ENCODE measurements at regions not wholly inside any gene's neighbourhood (a gene's known extent, or its start where the extent isn't known, plus 50 kb on each side); places are given as distances from the start of the nearest gene placed in this dataset.

DNA sequence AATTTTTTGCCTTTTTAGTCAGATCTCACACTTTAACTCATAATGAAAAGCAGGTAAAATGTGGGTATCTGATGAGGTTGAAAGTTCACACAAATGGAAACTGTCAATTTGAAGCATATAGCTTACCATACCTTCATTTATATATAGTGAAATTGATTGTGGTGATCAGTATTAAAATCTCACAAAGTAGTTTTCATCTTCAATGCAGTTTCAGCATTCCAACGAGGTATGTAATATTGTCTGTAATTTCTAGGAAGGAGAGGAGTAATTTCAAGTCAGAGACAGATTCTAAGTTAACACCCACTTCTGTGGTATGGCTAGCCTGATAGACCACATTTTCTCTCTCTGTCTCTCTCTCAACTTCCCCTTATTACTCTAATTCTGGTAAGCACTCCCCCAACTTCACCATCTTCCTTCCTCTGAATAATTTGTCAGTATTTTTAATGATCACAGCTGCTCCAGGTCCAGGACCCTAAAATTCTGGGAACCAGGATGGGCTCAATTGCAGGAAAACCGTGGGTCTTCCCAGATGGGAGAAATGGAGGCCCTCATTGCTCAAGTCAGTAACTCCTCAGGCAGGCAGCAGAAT, 455.7 kb downstream of the FGF9 start:
- TF ChIP-seq, protein P1, sequence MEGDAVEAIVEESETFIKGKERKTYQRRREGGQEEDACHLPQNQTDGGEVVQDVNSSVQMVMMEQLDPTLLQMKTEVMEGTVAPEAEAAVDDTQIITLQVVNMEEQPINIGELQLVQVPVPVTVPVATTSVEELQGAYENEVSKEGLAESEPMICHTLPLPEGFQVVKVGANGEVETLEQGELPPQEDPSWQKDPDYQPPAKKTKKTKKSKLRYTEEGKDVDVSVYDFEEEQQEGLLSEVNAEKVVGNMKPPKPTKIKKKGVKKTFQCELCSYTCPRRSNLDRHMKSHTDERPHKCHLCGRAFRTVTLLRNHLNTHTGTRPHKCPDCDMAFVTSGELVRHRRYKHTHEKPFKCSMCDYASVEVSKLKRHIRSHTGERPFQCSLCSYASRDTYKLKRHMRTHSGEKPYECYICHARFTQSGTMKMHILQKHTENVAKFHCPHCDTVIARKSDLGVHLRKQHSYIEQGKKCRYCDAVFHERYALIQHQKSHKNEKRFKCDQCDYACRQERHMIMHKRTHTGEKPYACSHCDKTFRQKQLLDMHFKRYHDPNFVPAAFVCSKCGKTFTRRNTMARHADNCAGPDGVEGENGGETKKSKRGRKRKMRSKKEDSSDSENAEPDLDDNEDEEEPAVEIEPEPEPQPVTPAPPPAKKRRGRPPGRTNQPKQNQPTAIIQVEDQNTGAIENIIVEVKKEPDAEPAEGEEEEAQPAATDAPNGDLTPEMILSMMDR (IDR thresholded peaks at IDR 0.05) = no peak
- no peak for TF ChIP-seq EZH2 (IDR thresholded peaks at IDR 0.05; ENCODE audit: borderline replicate concordance, insufficient read depth, low read depth, low read length, poor library complexity, severe bottlenecking)

All from B cell (primary cell).